Heart left ventricle (tissue), 13 donors: ENCODE measurements at regions not wholly inside any gene's neighbourhood (a gene's known extent, or its start where the extent isn't known, plus 50 kb on each side); places are given as distances from the start of the nearest gene placed in this dataset.

Source experiments
- POLR2A ChIP-seq, 2 donors: fragments of 450-650 bp; IDR thresholded peaks; one replicate each; pipeline ENCODE4 v1.6.1; 2017; ENCODE audit warnings: antibody characterized with exemption in 2 of 2, mild to moderate bottlenecking in 2 of 2, moderate library complexity in 2 of 2
- TF ChIP-seq, protein P1 (sequence below), 12 donors: fragments of 200-600 bp; sonication (generic) in 4 of 12; IDR thresholded peaks; one replicate each; pipeline versions ENCODE4 v1.5.0 to v1.8.0; 2018 to 2022; ENCODE audit warnings: antibody characterized with exemption in 12 of 12, mild to moderate bottlenecking in 5 of 12
- donor health status: ischemic (EF 13 %, LVEDD 7.1; RV severe dilation, severe dysfunction).
- donor health status: DM: no; HTN: yes; CAD: no.
- donor health status: DM: no; HTN: no; CAD: no.
- donor health status: ischemic (EF 25% LVEDD 6.9; RV normal size, moderate dysfunction).
- donor health status: ischemic (EF 25% LVEDD 5.7; RV mildly dilated, moderate dysfunction).
- donor health status: ischemic (EF 35%, LVEDD 5.7; RV mildly dilated, moderate dysfunction).
- donor health status: nonischemic (EF 11% LVEDD 7.7; RV severe dilation, severe dysfunction).
- donor health status: DM: yes; HTN: yes; CAD: no.
- donor health status: PGD.
- donor health status: ischemic (EF 29% LVEDD 5.4; RV normal size, mild dysfunction).
- donor health status: nonischemic (EF 23%, LVEDD 6.1; RV moderate dilation, normal function).

DNA sequence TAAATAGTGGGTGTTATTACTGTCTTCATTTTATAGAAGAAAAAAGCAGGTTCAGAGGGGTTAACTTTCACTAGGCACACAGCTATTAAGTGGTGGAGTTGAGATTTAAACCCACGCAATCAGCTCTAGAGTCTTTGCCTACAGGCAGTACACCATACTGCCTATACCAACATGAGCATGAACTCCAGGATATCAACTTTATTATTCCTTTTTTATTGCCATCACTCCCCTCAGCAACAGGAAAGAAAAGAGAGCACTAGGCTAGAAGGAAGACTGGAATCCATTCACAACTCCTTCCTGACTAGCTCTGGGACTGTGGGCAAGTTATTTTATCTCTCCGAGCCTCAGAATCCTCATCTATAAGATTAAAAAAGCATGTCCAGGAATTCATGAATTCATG lies 58.7 kb upstream of the FSHB start:
- TF ChIP-seq, protein P1, sequence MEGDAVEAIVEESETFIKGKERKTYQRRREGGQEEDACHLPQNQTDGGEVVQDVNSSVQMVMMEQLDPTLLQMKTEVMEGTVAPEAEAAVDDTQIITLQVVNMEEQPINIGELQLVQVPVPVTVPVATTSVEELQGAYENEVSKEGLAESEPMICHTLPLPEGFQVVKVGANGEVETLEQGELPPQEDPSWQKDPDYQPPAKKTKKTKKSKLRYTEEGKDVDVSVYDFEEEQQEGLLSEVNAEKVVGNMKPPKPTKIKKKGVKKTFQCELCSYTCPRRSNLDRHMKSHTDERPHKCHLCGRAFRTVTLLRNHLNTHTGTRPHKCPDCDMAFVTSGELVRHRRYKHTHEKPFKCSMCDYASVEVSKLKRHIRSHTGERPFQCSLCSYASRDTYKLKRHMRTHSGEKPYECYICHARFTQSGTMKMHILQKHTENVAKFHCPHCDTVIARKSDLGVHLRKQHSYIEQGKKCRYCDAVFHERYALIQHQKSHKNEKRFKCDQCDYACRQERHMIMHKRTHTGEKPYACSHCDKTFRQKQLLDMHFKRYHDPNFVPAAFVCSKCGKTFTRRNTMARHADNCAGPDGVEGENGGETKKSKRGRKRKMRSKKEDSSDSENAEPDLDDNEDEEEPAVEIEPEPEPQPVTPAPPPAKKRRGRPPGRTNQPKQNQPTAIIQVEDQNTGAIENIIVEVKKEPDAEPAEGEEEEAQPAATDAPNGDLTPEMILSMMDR (IDR thresholded peaks at IDR 0.05): no peak
- TF ChIP-seq POLR2A (IDR thresholded peaks at IDR 0.05): no peak
